IPS DF 6.9 (cell line): ENCODE measurements at regions not wholly inside any gene's neighbourhood (a gene's known extent, or its start where the extent isn't known, plus 50 kb on each side); places are given as distances from the start of the nearest gene placed in this dataset.
"Not testable (repeated sequence)": the region's sequence is repeated elsewhere in the genome, so short reads cannot be mapped to it uniquely, and the experiment has no call there.

ENCODE experiments used
- DNase-seq: peaks from one replicate; pipeline ENCODE4 v3.0.0-alpha.2; 2013; ENCODE audit warnings: low read depth, low spot score
- H3K27ac ChIP-seq: one replicate; pipeline ENCODE4 v1.5.1; 2013; ENCODE audit warnings: low read length, control low read depth
- H3K27me3 ChIP-seq: 2 replicates; pipeline ENCODE4 v1.6.1; 2013; ENCODE audit warnings: mild to moderate bottlenecking, low read length; ENCODE audit not compliant: control insufficient read depth, insufficient read depth
- H3K36me3 ChIP-seq: 2 replicates; pipeline ENCODE4 v1.6.1; 2013; ENCODE audit warnings: low read length; ENCODE audit not compliant: control insufficient read depth, insufficient read depth
- H3K4me1 ChIP-seq: 2 replicates; pipeline ENCODE4 v1.6.1; 2013; ENCODE audit warnings: low read length; ENCODE audit not compliant: control insufficient read depth, insufficient read depth
- H3K4me3 ChIP-seq: 2 replicates; pipeline ENCODE4 v1.5.1; 2013; ENCODE audit warnings: mild to moderate bottlenecking, low read length
- H3K9me3 ChIP-seq: 2 replicates; pipeline ENCODE4 v1.6.1; 2013; ENCODE audit warnings: low read length, inconsistent platforms; ENCODE audit not compliant: control insufficient read depth, insufficient read depth
- WGBS: extraction: QIAGEN DNeasy Blood & Tissue Kit; methylation state at CpG from one replicate; pipeline ENCODE4 v1.1.7; 2013; ENCODE audit warnings: mixed read lengths, missing lambda C conversion rate; ENCODE audit not compliant: insufficient read length, insufficient coverage; 5-methylcytosine and 5-hydroxymethylcytosine counted together

DNA sequence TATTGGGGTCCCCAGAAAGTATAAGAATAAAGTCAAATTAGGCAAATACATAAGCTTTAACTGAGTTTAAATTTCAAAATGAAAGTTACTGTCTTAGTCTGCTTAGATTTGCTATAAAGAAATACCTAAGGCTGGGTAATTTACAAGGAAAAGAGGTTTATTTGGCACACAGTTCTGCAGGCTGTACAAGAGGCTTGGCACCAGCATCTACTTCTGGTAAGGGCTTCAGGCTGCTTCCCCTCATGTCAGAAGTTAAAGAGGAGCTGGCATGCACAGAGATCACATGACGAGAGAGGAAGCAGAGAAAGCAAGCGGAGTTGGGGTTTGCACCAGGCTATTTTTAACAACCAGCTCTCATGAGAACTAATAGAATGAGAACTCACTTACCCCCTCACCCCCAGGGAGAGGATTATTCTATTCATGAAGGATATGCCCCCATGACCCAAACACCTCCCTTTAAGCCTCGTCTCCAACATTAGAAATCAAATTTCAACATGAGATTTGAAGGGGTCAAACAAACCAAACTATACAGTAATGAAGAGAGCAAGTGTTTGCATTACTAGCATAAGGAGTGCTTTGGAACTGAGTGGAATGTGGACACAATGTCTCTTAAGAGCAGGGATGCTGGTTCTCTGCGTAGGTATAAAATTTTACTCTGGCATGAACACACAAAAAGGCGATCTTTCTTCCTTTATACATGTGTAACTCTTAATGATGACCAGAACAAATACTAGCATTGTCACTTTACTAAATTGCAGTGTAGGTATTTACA lies 292.8 kb upstream of the PMFBP1 start:
- Histone ChIP-seq H3K4me1 (no peaks in the 10 kb centered on the region), H3K27ac (no peak overlapping the region), H3K9me3 (no peaks in the 10 kb centered on the region), H3K4me3 (no peak overlapping the region), H3K27me3 (no peaks in the 10 kb centered on the region), H3K36me3 (no peaks in the 10 kb centered on the region)
- no peak for DNase-seq
- WGBS, result no CpG with 5 or more reads among the region's 5 CpGs

- H3K27ac ChIP-seq, result no peak overlapping the region
- WGBS, result no CpG with 5 or more reads among the region's 1 CpG
- no peaks in the 10 kb centered on the region for H3K9me3 ChIP-seq
- no peak for DNase-seq
- H3K4me3 ChIP-seq, result no peak overlapping the region
- H3K4me1 ChIP-seq, result no peaks in the 10 kb centered on the region
- no peaks in the 10 kb centered on the region for H3K27me3 ChIP-seq
- H3K36me3 ChIP-seq, result no peaks in the 10 kb centered on the region
Observed at GRCh38 chr16:72464052-72464451, 292.1 kb upstream of the PMFBP1 start.

DNA sequence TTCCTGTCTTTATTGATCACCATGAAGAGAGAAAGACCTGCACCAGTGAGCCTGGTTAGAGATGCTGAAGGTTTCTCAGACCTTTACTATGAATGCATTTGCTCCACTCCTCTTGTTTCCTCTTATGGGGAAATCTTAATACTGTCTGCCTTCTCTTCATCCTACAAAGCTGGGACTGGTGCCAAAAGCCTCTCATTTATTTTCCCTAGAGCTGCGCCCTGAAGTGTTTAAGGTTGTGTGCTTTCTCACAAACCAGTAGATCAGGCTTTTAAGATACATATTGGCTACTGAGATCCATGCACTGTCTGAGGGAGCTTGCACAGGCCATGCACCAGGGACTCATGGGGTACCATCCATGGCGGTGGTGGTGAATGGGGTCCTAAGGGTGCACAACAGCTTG lies 286.1 kb upstream of the PMFBP1 start:
- H3K4me3 ChIP-seq, result no peak overlapping the region
- H3K4me1 ChIP-seq, result no peaks in the 10 kb centered on the region
- H3K9me3 ChIP-seq, result no peaks in the 10 kb centered on the region
- H3K36me3 ChIP-seq, result no peaks in the 10 kb centered on the region
- no peak overlapping the region for H3K27ac ChIP-seq
- H3K27me3 ChIP-seq, result no peaks in the 10 kb centered on the region
- no CpG with 5 or more reads among the region's 2 CpGs for WGBS
- no peak for DNase-seq

DNA sequence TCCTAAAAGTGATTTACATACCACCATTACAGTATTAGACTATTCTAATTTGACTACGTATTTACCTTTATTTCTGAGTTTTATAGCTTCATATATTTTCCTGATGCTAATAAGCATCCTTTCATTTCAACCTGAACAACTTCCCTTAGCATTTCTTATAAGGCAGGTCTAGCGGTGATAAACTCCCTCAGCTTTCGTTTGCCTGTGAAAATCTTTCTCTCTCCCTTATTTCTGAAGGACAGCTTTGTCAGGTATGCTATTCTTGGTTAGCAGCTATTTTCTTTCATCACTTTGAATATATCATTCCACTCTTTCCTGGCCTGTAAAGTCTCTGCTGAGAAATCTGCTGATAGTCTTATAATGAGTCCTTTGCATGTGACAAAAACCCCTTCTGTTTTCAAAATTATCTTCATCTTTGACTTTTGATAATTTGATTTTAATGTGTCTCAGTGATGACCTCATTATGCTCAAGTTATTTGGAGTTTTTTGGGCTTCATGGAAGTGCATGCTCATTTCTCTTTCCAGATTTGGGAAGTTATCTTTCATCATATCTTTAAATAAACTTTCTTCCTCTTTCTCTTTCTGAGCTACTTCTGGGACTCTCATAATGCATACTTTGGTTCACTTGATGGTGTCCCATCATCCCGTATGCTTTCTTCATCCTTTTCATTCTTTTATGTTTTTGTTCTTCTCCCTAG lies 285.4 kb upstream of the PMFBP1 start:
- Histone ChIP-seq H3K27ac (no peak overlapping the region), H3K36me3 (no peaks in the 10 kb centered on the region), H3K9me3 (no peaks in the 10 kb centered on the region), H3K4me1 (no peaks in the 10 kb centered on the region), H3K4me3 (no peak overlapping the region), H3K27me3 (no peaks in the 10 kb centered on the region)
- no peak for DNase-seq
- no CpG with 5 or more reads among the region's 4 CpGs for WGBS

DNA sequence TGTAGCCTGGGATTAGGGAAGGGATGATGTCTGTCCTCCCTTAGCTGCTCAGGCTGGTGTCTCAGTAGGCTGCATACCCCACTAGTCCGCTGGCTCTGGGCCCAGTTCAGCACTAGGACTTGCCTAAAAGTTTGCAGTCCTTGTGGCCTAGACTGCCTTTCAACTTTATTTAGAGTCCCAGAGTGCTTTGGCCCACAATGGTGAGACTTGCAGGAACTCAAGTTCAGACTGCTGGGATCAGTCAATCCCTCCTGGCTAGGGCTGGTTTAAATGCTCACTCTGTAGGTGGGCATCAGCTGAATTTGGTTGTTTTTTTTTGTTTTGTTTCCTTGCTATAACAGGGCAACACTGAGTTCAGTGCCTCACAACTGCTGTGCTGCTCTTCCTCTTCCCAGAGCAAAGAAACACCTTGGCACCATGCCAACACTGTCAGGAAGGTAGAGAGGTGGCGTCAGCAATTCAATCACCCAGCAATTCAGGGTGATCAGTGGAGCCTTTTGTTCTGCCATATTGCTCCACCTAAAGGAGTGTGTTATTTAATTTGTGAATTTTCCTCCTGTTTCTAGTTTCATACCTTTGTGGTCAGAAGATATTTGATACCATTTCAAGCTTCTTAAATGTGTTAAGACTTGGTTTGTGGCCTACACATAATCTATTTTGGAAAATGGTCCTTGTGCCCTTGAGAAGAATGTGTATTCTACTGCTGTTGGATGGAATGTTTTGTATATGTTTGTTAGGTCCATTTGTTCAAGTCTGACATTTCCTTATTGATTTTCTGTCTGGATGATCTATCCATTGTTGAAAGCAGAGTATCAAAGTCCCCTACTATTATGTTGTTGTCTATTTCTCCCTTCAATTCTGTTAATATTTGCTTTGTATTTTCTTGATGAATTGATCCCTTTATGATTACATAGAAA lies 284.0 kb upstream of the PMFBP1 start:
- WGBS, result no CpG with 5 or more reads among the region's 2 CpGs
- H3K27me3 ChIP-seq, result no peaks in the 10 kb centered on the region
- no peak for DNase-seq
- H3K4me3 ChIP-seq, result no peak overlapping the region
- no peaks in the 10 kb centered on the region for H3K36me3 ChIP-seq
- H3K9me3 ChIP-seq, result no peaks in the 10 kb centered on the region
- H3K4me1 ChIP-seq, result no peaks in the 10 kb centered on the region
- H3K27ac ChIP-seq, result no peak overlapping the region

- H3K36me3 ChIP-seq, H3K27me3 ChIP-seq, H3K27ac ChIP-seq, H3K9me3 ChIP-seq, H3K4me3 ChIP-seq, H3K4me1 ChIP-seq, DNase-seq: not testable (repeated sequence)
- no CpG with 5 or more reads among the region's 9 CpGs for WGBS
Observed at GRCh38 chr16:72453856-72454255, 281.9 kb upstream of the PMFBP1 start.

DNA sequence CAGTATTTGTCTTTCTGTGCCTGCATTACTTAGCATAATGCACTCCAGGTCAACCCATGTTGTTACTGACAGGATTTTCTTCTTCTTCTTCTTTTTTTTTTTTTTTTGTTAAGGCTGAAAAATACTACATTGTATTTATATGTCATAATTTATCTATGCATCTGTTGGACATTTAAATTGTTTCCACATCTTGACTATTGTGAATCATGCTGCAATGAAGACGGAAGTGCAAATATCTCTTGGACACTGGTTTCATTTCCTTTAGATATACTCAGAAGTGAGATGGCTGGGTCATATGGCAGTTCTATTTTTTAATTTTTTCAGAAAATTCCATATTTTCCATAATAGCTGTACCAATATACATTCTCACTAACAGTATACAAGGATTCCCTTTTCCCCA lies 272.7 kb upstream of the PMFBP1 start:
- no peak for DNase-seq
- no peaks in the 10 kb centered on the region for H3K27me3 ChIP-seq
- no peaks in the 10 kb centered on the region for H3K4me1 ChIP-seq
- no CpG with 5 or more reads among the region's 1 CpG for WGBS
- H3K4me3 ChIP-seq, result no peak overlapping the region
- no peaks in the 10 kb centered on the region for H3K9me3 ChIP-seq
- no peaks in the 10 kb centered on the region for H3K36me3 ChIP-seq
- no peak overlapping the region for H3K27ac ChIP-seq

DNA sequence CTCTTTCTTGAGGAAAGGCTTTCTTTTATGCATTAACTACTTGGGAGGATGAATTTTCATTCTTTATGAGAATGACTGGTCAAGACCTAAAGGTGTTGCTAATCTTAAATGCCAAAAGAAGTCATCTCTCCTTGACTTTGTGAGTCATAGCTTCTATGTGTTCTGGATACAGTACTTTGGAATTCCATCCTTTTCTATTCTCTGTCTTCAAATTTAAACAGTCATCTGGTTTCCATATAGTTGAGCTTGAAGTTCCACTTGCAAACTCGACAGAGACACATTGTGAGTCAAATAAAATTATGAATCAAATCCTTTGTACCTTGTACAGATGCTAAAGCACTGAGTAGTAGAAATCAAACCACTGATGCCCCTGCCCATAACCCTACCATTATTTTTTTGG lies 271.9 kb upstream of the PMFBP1 start:
- Histone ChIP-seq H3K27ac (no peak overlapping the region), H3K4me3 (no peak overlapping the region), H3K36me3 (no peaks in the 10 kb centered on the region), H3K9me3 (no peaks in the 10 kb centered on the region), H3K27me3 (no peaks in the 10 kb centered on the region), H3K4me1 (no peaks in the 10 kb centered on the region)
- no peak for DNase-seq
- WGBS, result no CpG with 5 or more reads among the region's 1 CpG

DNA sequence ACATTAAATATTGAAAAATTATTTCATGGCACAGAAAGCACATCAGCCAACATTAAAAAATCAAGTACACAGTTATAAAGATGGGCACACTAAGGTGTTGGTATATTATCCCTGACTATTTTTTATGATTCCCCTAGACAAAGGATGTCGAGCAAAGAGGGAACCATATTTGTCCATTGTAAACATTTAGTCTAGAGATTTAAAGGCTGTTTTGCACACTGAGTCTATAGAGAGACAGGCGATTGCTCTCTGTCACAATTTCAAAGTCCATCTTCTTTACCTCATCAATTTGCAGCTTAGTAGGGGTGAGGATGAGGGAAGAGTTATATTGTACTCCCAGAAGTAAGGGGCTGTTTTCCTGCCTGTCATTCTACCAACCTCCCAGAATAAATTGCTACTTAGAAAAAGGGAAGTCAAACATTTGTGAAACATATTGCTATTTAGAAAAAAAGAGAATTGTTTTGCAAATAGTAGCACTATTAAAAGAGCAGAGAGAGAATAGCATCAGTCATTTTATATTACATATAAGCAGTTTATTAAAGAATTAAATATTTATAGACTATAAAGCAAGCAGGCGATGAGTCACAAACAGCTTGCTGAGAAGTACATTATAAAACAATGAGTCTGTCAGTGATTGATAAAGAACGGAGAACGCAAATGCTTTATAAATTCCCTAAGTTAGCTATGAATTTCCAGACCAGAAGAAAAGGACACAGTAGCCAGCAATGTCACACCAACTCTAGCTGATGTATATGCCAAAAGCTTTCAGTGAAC lies 270.6 kb upstream of the PMFBP1 start:
- H3K27me3 ChIP-seq, result no peaks in the 10 kb centered on the region
- no peak for DNase-seq
- no peak overlapping the region for H3K4me3 ChIP-seq
- H3K4me1 ChIP-seq, result no peaks in the 10 kb centered on the region
- WGBS, result no CpG with 5 or more reads among the region's 5 CpGs
- H3K9me3 ChIP-seq, result no peaks in the 10 kb centered on the region
- H3K36me3 ChIP-seq, result no peaks in the 10 kb centered on the region
- no peak overlapping the region for H3K27ac ChIP-seq

GRCh38 chr16:72437891-72438290 lies 265.9 kb upstream of the PMFBP1 start:
- DNase-seq, result no peak
- Histone ChIP-seq H3K36me3 (no peaks in the 10 kb centered on the region), H3K9me3 (no peaks in the 10 kb centered on the region; the same call in 1 of the 2 replicates), H3K4me3 (no peak overlapping the region), H3K27me3 (no peaks in the 10 kb centered on the region), H3K27ac (no peak overlapping the region), H3K4me1 (no peaks in the 10 kb centered on the region)
